A549 (cell line): ENCODE measurements at regions not wholly inside any gene's neighbourhood (a gene's known extent, or its start where the extent isn't known, plus 50 kb on each side); places are given as distances from the start of the nearest gene placed in this dataset.

Experiments used
- BHLHE40 ChIP-seq: IDR thresholded peaks from 2 replicates; pipeline ENCODE4 v1.6.1; 2012; ENCODE audit warnings: low read depth, low read length, inconsistent platforms
- CBX2 ChIP-seq: fragments of 200-600 bp; sonication (generic); IDR thresholded peaks from 2 replicates; pipeline ENCODE4 v1.6.1; 2016; ENCODE audit warnings: low read depth, mild to moderate bottlenecking, borderline replicate concordance
- CTCF ChIP-seq: fragments of >200 bp; sonication (Bioruptor Twin); formaldehyde crosslinking; IDR thresholded peaks from 3 replicates; pipeline ENCODE4 v1.5.1; 2016
- EHMT2 ChIP-seq: fragments of 200-600 bp; sonication (generic); IDR thresholded peaks from 2 replicates; pipeline ENCODE4 v1.6.1; 2016; ENCODE audit warnings: antibody characterized with exemption, low read depth, mild to moderate bottlenecking, moderate library complexity
- ELK1 ChIP-seq: fragments of 150-350 bp; IDR thresholded peaks from 2 replicates; pipeline ENCODE4 v1.6.1; 2014; ENCODE audit warnings: low read depth, mild to moderate bottlenecking, low read length
- FOSB ChIP-seq: fragments of 250-450 bp; sonication (Bioruptor Pico); IDR thresholded peaks from 2 replicates; pipeline ENCODE4 v1.5.0; 2020; ENCODE audit warnings: mild to moderate bottlenecking, moderate library complexity
- HMGXB4 ChIP-seq: fragments of 250-450 bp; sonication (Bioruptor Pico); IDR thresholded peaks from 2 replicates; pipeline ENCODE4 v1.5.0; 2021; ENCODE audit warnings: mild to moderate bottlenecking, moderate library complexity, borderline replicate concordance
- MYC ChIP-seq: IDR thresholded peaks from 2 replicates; pipeline ENCODE4 v1.6.1; 2012; ENCODE audit warnings: mild to moderate bottlenecking, inconsistent platforms, low read length, improper control_type of control experiment, borderline replicate concordance
- PBX3 ChIP-seq: IDR thresholded peaks from 2 replicates; pipeline ENCODE4 v1.6.1; 2012
- POLR2A ChIP-seq: IDR thresholded peaks from 2 replicates; pipeline ENCODE4 v1.6.1; 2012; ENCODE audit warnings: mild to moderate bottlenecking, low read length
- REST ChIP-seq: fragments of 200-600 bp; sonication (generic); IDR thresholded peaks from 2 replicates; pipeline ENCODE4 v1.6.1; 2016; ENCODE audit warnings: antibody characterized with exemption, mild to moderate bottlenecking, moderate library complexity
- RFX5 ChIP-seq: fragments of 450-650 bp; IDR thresholded peaks from 2 replicates; pipeline ENCODE4 v1.7.1; 2014; ENCODE audit warnings: antibody characterized with exemption, mild to moderate bottlenecking, moderate library complexity
- ZC3H11A ChIP-seq: fragments of 450-650 bp; IDR thresholded peaks from 2 replicates; pipeline ENCODE4 v1.6.1; 2014; ENCODE audit warnings: antibody characterized with exemption, mild to moderate bottlenecking
- ZFP36 ChIP-seq: fragments of 450-650 bp; IDR thresholded peaks from 2 replicates; pipeline ENCODE4 v1.6.1; 2014; ENCODE audit warnings: borderline replicate concordance; ENCODE audit not compliant: partially characterized antibody

- TF ChIP-seq CTCF (no peak), EHMT2 (no peak), MYC (no peak), ZC3H11A (no peak), REST (no peak), HMGXB4 (CRISPR knock-in tag) (no peak), RFX5 (no peak), CBX2 (no peak), ZFP36 (no peak), PBX3 (no peak), ELK1 (no peak), POLR2A (no peak), BHLHE40 (no peak), FOSB (CRISPR knock-in tag) (no peak)
Measured at GRCh38 chr10:81219758-81220157, 655.2 kb upstream of the NRG3 start.
